ENCODE measurements at regions not wholly inside any gene's neighbourhood (a gene's known extent, or its start where the extent isn't known, plus 50 kb on each side); places are given as distances from the start of the nearest gene placed in this dataset.

DNA sequence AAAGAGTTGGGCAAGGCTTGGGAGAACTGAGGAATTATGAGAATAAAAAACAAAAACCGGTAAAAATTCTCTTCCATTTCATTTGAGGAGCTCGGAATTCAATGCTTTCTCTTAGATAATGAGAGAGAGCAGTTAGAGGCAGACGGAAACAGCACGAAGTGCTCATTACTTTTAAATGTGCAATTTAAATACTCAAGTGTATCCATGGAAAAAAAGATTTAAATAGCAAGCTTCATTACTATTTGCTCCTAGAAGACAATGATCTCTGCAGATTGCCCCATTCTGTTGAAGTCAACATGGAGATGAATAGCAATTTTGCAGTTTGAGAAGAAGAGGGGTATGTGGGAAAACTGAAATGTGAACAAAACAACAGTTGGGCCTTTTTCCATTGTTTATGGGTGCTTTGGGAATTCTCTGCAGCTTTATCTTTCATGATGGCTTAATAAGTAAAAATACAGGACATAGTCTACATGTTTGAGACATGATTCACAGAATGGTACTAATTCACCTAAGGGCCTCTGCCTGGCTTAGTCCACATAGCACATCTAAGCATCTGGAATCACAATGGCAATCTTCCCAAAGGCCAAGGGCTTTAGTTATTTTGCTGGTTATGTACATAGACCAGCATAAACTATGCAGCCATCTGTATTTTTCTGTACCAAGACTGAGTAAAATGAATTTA, 512.7 kb upstream of the FAT1 start:
- DNase-seq (ENCODE audit: low spot score) = no peak

DNA sequence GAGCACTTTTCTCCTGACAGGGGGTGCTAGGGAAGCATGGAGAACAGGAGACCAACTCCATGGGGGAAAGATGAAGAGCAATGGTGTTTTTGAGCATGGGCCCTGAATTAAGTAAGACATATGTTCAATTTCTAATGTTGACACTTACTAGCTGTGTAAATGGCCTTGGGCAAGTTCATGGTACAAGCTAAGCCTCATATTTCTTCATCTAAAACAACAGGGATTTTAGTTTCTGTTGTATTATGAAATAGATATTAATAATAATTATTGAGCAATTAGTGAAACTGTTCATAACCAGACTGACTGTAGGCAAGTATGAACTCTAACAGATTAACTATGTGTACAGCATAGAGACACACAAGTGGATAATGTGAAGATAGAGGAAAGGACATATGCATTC, 515.0 kb upstream of the FAT1 start:
- DNase-seq (ENCODE audit: low spot score) = no peak

GRCh38 chr4:187251896-187252295, 528.2 kb upstream of the FAT1 start:
- no peak for DNase-seq (ENCODE audit: low spot score)

DNA sequence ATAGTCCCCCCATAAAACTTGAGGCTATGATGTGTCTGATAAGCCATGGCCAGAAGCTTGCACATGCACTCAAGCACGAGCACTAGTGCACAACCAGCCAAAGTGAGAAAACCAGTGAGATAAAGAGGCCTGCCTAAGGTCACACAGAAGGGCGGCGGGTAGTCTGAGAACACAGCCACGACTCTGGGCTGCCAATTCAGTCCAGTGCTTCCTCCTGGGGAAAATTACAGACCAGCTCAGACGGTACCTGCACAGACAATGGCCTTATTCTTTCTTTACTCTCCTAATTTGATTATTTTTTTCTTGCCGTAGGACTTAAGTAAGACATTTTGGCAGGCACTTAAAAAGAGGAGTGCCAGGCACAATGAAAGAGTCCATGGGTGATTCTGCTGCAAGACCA, 533.2 kb upstream of the FAT1 start:
- no peak for DNase-seq (ENCODE audit: low spot score)

DNA sequence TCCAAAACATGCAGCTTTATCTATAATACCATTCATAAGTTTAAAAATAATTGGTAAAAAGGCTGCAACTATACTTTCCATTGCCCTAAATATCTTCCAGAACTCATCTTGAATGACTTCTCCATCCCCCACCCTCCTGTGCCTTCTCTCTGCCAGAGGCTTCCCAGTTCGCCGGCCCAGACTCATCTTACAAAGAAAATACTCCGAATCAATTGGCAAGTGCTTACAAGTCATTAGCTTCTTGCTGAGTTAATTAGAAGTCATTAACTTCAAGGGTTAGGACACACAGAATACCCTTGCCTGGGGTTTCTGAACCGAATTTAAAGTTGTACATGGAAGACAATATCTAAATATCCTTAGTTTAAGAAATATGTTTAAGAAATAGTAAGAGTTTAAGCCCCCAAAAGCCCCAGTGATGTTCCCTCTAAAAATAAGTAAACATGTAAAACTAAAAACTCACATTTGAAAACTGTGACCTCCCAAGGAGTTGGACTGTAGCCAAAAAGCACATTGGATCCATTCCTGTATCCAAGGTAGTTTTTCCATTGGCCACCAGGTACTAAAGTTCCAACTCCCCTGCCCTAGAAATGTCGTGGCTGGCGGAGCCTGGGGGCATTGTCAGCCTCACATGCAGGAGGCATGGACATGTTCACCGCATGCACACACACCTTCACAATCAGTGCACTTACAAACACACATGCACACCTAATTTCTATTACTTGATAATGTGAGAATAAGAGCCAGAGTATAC, 535.2 kb upstream of the FAT1 start:
- no peak for DNase-seq (ENCODE audit: low spot score)

DNA sequence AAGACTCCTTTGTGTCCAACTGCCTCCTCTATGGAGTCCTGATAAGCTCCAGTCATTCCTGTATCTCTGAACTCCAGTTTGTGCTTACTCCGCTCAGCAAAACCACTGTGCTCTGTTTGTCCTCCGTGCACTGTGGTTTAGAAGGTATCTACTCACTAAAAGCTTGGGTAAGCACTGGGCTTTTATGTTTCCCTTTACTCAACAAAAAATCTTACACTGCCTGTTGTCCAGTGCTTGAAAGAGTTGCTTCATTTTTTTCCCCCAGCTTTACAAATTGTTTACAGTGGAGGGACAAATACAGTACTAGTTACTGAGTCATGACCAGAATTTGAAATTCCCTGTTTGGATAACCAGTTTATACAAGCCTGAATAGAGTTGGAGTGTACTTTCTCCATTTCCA, 545.3 kb upstream of the FAT1 start:
- DNase-seq (ENCODE audit: low spot score) = no peak

GRCh38 chr4:187270154-187270553, 546.5 kb upstream of the FAT1 start:
- DNase-seq (ENCODE audit: low spot score) = no peak

GRCh38 chr4:187271848-187272247, 548.2 kb upstream of the FAT1 start:
- DNase-seq (ENCODE audit: low spot score) = no peak

DNA sequence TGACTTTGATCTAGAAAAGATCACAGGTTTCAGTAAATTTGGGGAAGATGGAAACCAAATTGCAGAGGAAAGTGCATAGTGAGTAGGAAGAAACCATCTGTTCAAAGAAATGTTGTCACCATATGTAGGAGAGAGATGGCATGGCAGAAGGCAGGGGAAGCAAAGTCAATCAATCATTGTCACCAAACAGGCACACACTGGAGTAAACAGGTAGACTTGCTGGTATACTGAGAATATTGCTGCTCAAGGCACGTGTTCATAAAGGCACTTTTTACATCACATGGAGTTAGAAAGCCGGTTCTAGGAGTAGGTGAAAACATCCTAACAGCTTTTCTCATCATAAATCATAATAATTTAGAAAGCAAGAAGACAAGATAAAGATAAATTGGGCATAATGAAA, 550.5 kb upstream of the FAT1 start:
- no peak for DNase-seq (ENCODE audit: low spot score)

DNA sequence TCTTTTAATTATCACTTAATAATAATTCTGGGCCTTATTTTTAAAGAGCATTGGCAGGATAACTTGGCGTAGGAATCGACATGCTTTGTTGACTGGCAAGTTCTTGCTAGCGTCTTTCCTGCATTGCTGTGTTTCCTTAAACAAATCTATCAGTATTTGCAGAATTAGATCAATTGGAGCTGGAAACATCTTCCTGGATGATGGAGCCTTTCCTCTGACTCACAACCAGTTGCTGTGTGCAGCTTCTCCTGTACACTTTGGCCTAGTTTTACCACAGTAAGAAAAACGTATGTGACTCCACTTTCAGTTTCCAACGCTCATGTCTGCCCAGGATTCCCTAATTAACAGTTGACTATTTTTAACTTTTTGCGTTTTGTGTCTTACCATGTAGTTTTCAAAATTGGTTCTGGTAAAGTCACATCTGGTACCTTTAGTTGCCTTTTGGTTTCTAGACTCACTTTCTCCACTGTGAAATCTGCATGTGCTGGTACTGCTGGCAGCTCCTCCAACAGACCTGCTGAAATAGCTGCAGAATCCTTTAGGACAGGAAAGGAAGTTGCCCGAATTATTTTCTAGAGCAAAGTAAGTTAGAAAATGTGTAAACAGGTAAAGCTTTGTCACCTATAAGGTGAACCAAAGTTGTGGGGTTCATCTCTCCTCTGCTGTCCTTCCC, 553.2 kb upstream of the FAT1 start:
- no peak for DNase-seq (ENCODE audit: low spot score)

DNA sequence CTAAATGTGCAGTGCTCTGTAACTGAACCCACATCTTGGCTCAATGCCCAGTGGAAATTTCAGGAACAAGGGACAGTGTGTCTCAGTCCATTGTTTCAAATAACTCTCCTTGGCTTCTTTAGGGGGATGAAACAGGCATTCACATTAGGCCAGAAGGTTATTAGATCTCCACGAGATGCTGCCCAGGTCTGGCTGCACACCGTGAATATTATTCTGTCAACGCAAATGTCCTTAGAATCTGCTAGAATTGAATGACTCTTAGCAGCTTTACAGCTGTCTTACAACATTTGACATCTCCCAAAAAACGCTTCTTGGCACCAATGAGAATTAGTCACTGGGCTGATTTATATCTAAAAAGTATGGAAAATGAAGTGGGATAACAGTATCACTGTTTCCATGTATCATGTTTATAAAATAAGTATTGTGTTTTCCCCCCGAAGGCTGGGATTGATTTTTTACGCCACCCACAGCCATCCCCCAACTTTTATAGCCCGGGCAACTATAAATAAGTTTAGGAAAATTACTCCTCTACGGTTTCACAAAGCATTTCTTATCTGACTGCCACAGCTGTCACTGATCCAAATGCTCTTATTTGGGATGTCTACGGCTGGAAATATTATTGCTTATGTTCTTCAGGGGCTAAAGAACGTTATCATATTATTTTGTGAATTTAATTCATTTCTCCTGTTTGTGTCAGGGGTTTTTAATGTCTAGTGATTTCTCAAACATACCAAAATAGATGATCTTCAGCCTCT, 559.7 kb upstream of the FAT1 start:
- DNase-seq (ENCODE audit: low spot score) = no peak

DNA sequence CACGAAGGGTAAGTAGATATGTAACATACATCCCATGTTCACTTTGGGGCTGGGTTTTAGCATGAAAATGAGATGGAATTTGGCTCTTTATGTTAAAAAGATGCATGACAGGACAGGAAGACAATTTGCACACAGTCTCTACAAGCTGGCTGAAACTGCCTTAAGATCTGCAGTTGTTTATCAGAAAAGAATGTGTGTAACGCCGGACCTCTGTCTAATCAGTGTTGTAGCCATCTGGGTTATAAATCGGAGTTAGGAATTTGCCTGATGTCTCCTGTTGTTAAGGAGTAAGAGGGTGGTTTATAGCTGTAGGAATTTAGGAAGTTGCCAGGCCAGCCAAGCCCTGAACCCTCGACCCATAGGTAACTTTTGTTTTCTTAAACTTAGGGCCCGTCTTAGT, 562.9 kb upstream of the FAT1 start:
- no peak for DNase-seq (ENCODE audit: low spot score)

DNA sequence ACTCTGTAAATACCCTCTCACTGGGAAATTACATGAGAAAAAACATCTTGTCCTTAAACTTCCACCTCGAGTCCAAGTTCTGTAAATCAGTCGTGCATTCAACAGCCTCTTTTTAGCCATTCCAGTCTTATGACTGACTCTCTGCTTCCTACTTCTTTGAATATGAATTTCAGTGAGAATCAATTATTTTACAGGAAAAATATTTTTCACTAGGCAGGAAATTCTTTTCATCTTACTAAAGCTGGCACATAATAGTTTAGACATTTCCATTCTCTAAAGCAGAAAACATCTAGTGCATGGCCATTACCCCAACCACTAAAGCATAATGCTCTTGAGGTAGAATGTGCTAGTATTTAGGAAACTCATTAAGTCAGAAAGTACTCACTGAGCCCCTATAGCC, 565.7 kb upstream of the FAT1 start:
- DNase-seq (ENCODE audit: low spot score) = no peak

GRCh38 chr4:187294861-187295260, 571.2 kb upstream of the FAT1 start:
- no peak for DNase-seq (ENCODE audit: low spot score)

DNA sequence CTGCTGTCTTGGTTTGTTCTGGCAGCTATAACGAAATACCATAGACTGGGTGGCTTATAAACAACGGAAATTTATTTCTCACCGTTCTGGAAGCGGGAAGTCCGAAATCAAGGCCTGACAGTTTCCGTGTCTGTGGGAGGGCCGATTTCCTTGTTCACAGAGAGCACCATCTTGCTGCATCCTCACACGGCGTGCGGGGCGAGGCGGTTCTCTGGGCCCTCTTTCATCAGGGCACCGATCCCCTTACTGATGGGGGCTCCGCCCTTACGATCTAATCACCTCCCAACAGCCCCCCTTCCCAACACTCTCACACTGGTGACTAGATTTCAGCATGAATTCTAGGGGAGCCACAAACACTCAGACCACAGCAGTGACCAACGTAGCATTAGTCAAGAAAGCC, 578.3 kb upstream of the FAT1 start:
- no peak for DNase-seq (ENCODE audit: low spot score)

DNA sequence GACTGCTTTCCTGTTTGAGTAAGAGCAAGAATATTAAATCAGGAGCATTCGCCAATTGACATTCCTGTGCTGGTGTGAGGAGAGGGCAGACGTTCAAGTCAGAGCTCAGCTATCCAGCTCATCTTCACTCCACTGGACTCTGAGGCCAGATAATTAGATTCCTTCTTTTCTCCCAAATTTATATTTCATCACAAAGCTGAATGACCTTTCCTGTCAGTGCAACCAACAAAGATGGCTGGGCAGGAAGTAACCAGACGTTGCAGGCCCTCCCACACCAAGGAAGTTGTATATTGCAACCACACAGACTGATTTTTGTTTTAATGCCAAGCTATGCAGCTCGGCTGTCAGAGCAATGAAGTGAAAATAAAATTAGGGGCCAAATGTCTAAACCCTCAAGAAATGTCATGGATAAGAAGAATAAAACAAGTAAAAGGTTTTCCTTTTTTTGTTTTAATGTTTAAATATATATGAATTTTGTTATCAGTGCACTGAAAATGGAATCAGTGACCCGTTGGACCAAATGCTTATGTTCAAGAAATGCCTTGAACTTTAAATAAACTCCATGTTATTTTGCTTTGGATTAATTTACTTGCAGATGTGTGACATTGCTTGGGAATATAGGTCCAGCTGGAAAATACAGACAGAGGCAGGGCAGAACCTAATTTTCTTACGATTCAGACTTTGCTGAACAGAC, 578.9 kb upstream of the FAT1 start:
- no peak for DNase-seq (ENCODE audit: low spot score)

GRCh38 chr4:187304133-187304532, 580.5 kb upstream of the FAT1 start:
- no peak for DNase-seq (ENCODE audit: low spot score)

GRCh38 chr4:187307131-187307530, 583.5 kb upstream of the FAT1 start:
- DNase-seq (ENCODE audit: low spot score) = no peak

GRCh38 chr4:187309456-187309855, 585.8 kb upstream of the FAT1 start:
- no peak for DNase-seq (ENCODE audit: low spot score)

- DNase-seq (ENCODE audit: low spot score) = no peak
These were observed 588.6 kb upstream of the FAT1 start for GRCh38 chr4:187312299-187312698.

GRCh38 chr4:187317799-187318198, 594.1 kb upstream of the FAT1 start:
- no peak for DNase-seq (ENCODE audit: low spot score)

- DNase-seq (ENCODE audit: low spot score) = no peak
These were observed 598.1 kb upstream of the FAT1 start for GRCh38 chr4:187321711-187322110.

All from CD4-positive, alpha-beta T cell treated with Interleukin-15 for 4 hours (primary cell).